NT2/D1 (cell line): ENCODE measurements at regions not wholly inside any gene's neighbourhood (a gene's known extent, or its start where the extent isn't known, plus 50 kb on each side); places are given as distances from the start of the nearest gene placed in this dataset.

Experiments
- YY1 ChIP-seq: IDR thresholded peaks from 2 replicates; pipeline ENCODE4 v1.6.1; 2011; ENCODE audit not compliant: insufficient read length, insufficient read depth
- ZNF274 ChIP-seq: IDR thresholded peaks from 2 replicates; pipeline ENCODE4 v1.6.1; 2011; ENCODE audit warnings: mild to moderate bottlenecking, low read depth, low read length

DNA sequence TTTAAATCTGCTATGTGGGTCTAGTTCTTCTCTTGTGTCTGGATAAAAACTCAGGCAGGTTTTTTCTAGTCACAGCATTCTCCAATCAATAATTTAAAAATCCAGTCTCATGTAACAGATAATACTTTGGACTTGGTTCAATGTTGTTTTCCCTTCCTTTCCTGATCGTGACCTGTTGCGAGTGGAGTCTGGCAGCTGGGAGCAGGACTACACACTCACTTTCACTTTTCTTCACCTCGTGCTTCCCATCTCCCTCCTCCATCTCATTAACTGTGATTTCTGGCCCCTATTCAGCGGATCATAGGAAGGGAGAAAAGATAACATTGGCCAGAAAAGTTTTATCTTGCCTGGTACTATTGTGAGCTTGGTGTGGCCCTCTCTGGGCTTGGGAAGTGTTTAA lies 96.6 kb upstream of the GATB start:
- TF ChIP-seq ZNF274, result no peak
- TF ChIP-seq YY1, result no peak
